ENCODE measurements at regions not wholly inside any gene's neighbourhood (a gene's known extent, or its start where the extent isn't known, plus 50 kb on each side); places are given as distances from the start of the nearest gene placed in this dataset.

GRCh38 chr9:107780960-107781359, 291.4 kb upstream of the KLF4 start:
- Histone ChIP-seq H3K4me3 (ENCODE audit: control insufficient read depth in 2 of 3, extremely low read depth in 1 of 3, insufficient read depth in 2 of 3, low read depth in 1 of 3, low read length in 3 of 3) (no peak overlapping the region), H3K9me1 (ENCODE audit: control insufficient read depth, extremely low read depth, insufficient read depth, low read length) (no peaks in the 10 kb centered on the region), H3K4me1 (ENCODE audit: control insufficient read depth, extremely low read depth, insufficient read depth, low read length) (no peaks in the 10 kb centered on the region), H2AFZ (ENCODE audit: control insufficient read depth, low read length) (no peak overlapping the region), H3K79me2 (ENCODE audit: control insufficient read depth, insufficient read depth, low read length) (no peaks in the 10 kb centered on the region), H3K9ac (ENCODE audit: control insufficient read depth, extremely low read depth, insufficient read depth, low read length) (no peak overlapping the region), H3K9me3 (ENCODE audit: control insufficient read depth, low read depth, low read length) (no peaks in the 10 kb centered on the region), H3K27ac (ENCODE audit: control insufficient read depth, insufficient read depth, low read length) (no peak overlapping the region), H3K4me2 (ENCODE audit: control insufficient read depth, extremely low read depth, insufficient read depth, low read depth, low read length) (no peak overlapping the region), H3K36me3 (ENCODE audit: control insufficient read depth in 2 of 2, extremely low read depth in 1 of 2, insufficient read depth in 2 of 2, low read length in 2 of 2) (no peaks in the 10 kb centered on the region), H3K27me3 (ENCODE audit: control insufficient read depth, extremely low read depth, insufficient read depth, low read length) (no peaks in the 10 kb centered on the region), H4K20me1 (ENCODE audit: control insufficient read depth, extremely low read depth, insufficient read depth, low read length) (no peaks in the 10 kb centered on the region)
- no peak for TF ChIP-seq CTCF (optimal IDR thresholded peaks at IDR 0.05 in 1 of 3, IDR thresholded peaks at IDR 0.05 in 1 of 3, conservative IDR thresholded peaks at IDR 0.05 in 1 of 3; ENCODE audit: extremely low read depth in 1 of 3, insufficient read depth in 2 of 3, low read length in 3 of 3)
- TF ChIP-seq EZH2 (IDR thresholded peaks at IDR 0.05; ENCODE audit: low read length) = no peak
- DNase-seq (ENCODE audit: low read depth, low spot score) (no peak), FAIRE-seq (no peak)
- dilution Hi-C loops (cut with MboI; ENCODE audit: extremely low pct_ligation_motif_present, low sequenced_read_pairs) = no loop called here

- TF ChIP-seq CTCF (optimal IDR thresholded peaks at IDR 0.05 in 1 of 3, IDR thresholded peaks at IDR 0.05 in 1 of 3, conservative IDR thresholded peaks at IDR 0.05 in 1 of 3; ENCODE audit: extremely low read depth in 1 of 3, insufficient read depth in 2 of 3, low read length in 3 of 3) (no peak), EZH2 (IDR thresholded peaks at IDR 0.05; ENCODE audit: low read length) (no peak)
- dilution Hi-C loops (cut with MboI; ENCODE audit: extremely low pct_ligation_motif_present, low sequenced_read_pairs) = no loop called here
- FAIRE-seq = no peak
Measured at GRCh38 chr9:107779731-107780130, 290.2 kb upstream of the KLF4 start.

More at GRCh38 chr9:107779731-107780130, 290.2 kb upstream of the KLF4 start:
- Histone ChIP-seq H3K27ac (ENCODE audit: control insufficient read depth, insufficient read depth, low read length) (no peak overlapping the region), H3K4me2 (ENCODE audit: control insufficient read depth, extremely low read depth, insufficient read depth, low read depth, low read length) (no peak overlapping the region), H3K4me3 (ENCODE audit: control insufficient read depth in 2 of 3, extremely low read depth in 1 of 3, insufficient read depth in 2 of 3, low read depth in 1 of 3, low read length in 3 of 3) (no peak overlapping the region), H3K9me1 (ENCODE audit: control insufficient read depth, extremely low read depth, insufficient read depth, low read length) (no peaks in the 10 kb centered on the region), H2AFZ (ENCODE audit: control insufficient read depth, low read length) (no peak overlapping the region), H3K9ac (ENCODE audit: control insufficient read depth, extremely low read depth, insufficient read depth, low read length) (no peak overlapping the region), H3K79me2 (ENCODE audit: control insufficient read depth, insufficient read depth, low read length) (no peaks in the 10 kb centered on the region), H3K27me3 (ENCODE audit: control insufficient read depth, extremely low read depth, insufficient read depth, low read length) (no peaks in the 10 kb centered on the region), H3K4me1 (ENCODE audit: control insufficient read depth, extremely low read depth, insufficient read depth, low read length) (no peaks in the 10 kb centered on the region), H4K20me1 (ENCODE audit: control insufficient read depth, extremely low read depth, insufficient read depth, low read length) (no peaks in the 10 kb centered on the region), H3K9me3 (ENCODE audit: control insufficient read depth, low read depth, low read length) (no peaks in the 10 kb centered on the region), H3K36me3 (ENCODE audit: control insufficient read depth in 2 of 2, extremely low read depth in 1 of 2, insufficient read depth in 2 of 2, low read length in 2 of 2) (no peaks in the 10 kb centered on the region)
- no peak for DNase-seq (ENCODE audit: low read depth, low spot score)

Measured in keratinocyte (primary cell).